Effector memory CD8-positive, alpha-beta T cell (primary cell): ENCODE measurements at regions not wholly inside any gene's neighbourhood (a gene's known extent, or its start where the extent isn't known, plus 50 kb on each side); places are given as distances from the start of the nearest gene placed in this dataset.
A peak's percentile ranks its signal among the peaks of the same experiment; 100 is the strongest.

Experiments
- ATAC-seq: fragments of 150-1000 bp; cut with Tn5 transposase; replicated peaks from 2 replicates; pipeline ENCODE4 v1.10.0; 2021; ENCODE audit warnings: mild to moderate bottlenecking, moderate library complexity
- DNase-seq, 3 experiments: peaks; one replicate each; pipeline ENCODE4 v3.0.0; 2021
- H3K27ac Mint-ChIP-seq, 2 donors: one replicate each; pipeline ENCODE4 v1.8.0; 2022; ENCODE audit warnings: mild to moderate bottlenecking in 2 of 2, mixed read lengths in 2 of 2, moderate library complexity in 2 of 2
- H3K27me3 Mint-ChIP-seq, 2 donors: one replicate each; pipeline ENCODE4 v1.8.0; 2022; ENCODE audit warnings: mixed read lengths in 2 of 2
- H3K36me3 Mint-ChIP-seq: one replicate; pipeline ENCODE4 v1.8.0; 2022; ENCODE audit warnings: mild to moderate bottlenecking, moderate library complexity, mixed read lengths; ENCODE audit not compliant: insufficient read depth
- H3K4me1 Mint-ChIP-seq, 2 donors: one replicate each; pipeline ENCODE4 v1.8.0; 2022; ENCODE audit warnings: low read depth in 2 of 2, mixed read lengths in 2 of 2
- H3K4me3 Mint-ChIP-seq, 2 donors: one replicate each; pipeline ENCODE4 v1.8.0; 2022; ENCODE audit warnings: mild to moderate bottlenecking in 2 of 2, mixed read lengths in 2 of 2, moderate library complexity in 2 of 2
- H3K9me3 Mint-ChIP-seq, 2 donors: one replicate each; pipeline ENCODE4 v1.8.0; 2022; ENCODE audit warnings: mixed read lengths in 2 of 2

DNA sequence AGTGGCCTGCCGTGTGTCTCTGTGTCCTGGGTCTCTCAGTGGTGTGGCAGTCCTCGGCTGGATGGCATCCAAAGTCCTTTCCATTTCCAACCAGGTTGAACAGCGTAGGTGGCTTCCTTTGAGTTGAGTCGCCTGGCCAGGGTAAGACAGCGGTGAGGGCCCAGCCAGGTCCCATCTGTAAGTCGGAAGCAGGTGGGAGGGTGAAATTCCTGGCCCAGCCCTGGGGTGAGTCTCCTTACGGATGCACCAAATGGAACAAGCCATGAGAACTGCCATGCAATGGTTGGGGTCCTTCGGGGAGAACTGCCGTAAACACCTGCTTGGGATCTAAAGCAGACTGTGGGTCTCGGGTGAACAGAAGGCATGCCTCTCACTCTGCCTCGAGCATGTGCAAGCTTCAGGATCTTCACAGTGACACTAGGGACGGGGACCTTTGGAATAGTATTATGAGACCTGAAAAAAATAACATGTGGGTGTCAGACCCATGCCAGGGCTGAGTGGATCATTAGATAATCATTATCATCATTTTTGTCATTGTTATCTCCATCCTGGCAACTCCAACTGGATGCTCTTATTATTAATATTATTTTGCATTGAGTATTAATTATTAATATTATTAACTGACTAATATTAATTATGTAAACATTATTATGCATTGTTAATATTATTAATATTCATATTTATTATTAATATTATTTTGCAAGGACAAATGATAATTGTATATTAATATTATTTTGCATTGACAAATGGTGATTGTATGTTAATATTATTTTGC, 57.7 kb upstream of the LINC01488 start:
- H3K4me3 Mint-ChIP-seq: no peak overlapping the region
- ATAC-seq (no peak), DNase-seq (no peak)
- no peaks in the 10 kb centered on the region for H3K36me3 Mint-ChIP-seq
- peaks cover 8 to 10% of the 10 kb centered on the region in 2 donors for H3K4me1 Mint-ChIP-seq
- H3K27ac Mint-ChIP-seq: no peak overlapping the region
- H3K9me3 Mint-ChIP-seq: peaks cover 0 to 6% of the 10 kb centered on the region in 2 donors
- peaks cover 0 to 25% of the 10 kb centered on the region in 2 donors for H3K27me3 Mint-ChIP-seq

DNA sequence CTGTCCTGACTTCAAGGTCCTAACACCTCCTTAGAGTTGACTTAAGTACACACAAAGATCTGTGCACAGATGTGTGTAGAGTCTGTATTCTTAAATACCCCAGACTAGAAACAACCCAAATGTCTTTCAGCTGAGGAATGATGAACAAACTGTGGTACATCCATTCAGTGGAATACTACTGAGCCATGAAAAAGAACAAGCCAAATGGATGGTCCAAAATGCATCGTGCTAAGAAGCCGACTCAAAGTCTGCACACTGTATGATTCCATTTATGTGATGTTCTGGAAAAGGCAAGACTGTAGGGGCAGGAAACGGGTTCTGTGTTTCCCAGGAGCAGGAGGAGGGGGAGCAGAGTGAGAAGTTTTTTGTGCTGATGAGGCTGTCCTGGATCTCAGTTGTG, 56.7 kb upstream of the LINC01488 start:
- ATAC-seq: no peak
- Mint-ChIP-seq H3K27ac (no peak overlapping the region), H3K36me3 (no peaks in the 10 kb centered on the region), H3K4me1 (peaks cover 8 to 10% of the 10 kb centered on the region in 2 donors), H3K9me3 (peaks cover 0 to 6% of the 10 kb centered on the region in 2 donors), H3K27me3 (peaks cover 0 to 35% of the 10 kb centered on the region in 2 donors), H3K4me3 (no peak overlapping the region)
- no peak for DNase-seq

DNA sequence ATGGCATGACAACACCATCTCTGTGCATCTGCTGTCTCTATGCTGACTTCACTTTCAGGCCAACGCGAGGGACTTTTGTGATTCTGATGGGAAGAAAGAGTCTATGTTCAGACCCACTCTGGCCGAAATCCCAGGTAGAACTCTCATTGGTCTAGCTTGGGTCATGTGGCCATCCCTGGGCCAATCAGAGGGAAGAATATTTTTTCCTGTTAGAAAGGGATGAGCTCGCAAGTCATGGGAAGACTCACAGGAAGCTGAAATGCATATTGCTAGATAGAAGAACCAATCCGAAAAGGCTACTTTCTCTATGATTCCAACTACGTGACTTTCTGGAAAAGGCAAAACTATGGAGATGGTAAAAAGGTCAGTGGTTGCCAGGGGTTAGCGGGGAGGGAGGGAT, 56.0 kb upstream of the LINC01488 start:
- Mint-ChIP-seq H3K4me3 (peak overlapping the region in 1 of 2 donors; percentile 39), H3K36me3 (no peaks in the 10 kb centered on the region), H3K9me3 (peaks cover 0 to 6% of the 10 kb centered on the region in 2 donors), H3K4me1 (peaks cover 8 to 10% of the 10 kb centered on the region in 2 donors), H3K27ac (peak overlapping the region in 1 of 2 donors; percentile 60), H3K27me3 (peaks cover 0 to 42% of the 10 kb centered on the region in 2 donors)
- no peak for ATAC-seq
- no peak for DNase-seq

DNA sequence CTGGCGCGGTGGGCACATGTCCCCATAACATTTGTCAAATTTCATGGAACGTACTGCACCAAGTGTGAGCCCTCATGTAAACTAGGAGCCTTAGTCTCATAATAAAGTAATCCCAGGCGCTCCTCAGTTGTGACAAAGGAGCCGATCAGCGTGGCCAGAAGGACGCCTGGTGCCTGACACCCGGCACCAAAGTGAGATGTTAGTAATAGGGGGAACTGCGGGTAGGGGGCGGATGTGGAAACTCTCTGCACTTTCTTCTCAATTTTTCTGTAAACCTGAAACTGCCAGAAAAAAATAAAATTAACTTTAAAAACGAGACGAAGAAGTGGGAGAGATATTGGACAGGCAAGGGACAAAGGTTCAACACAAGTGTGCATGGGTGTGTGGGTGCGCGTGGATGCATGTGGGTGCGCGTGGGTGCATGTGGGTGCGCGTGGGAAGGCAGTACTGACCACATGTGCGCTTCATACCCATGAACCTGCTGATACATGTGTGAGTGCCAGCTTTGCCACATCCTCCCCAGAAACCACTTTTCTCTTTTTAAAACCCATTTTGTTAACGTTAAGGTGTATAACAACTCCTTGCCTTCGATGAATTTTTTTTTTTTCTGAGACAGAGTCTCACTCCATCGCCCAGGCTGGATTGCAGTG, 55.4 kb upstream of the LINC01488 start:
- peak; percentile 54 for ATAC-seq
- DNase-seq: peak in 1 of 3 experiments; percentile 6
- H3K4me1 Mint-ChIP-seq: peaks cover 8 to 10% of the 10 kb centered on the region in 2 donors
- H3K9me3 Mint-ChIP-seq: peaks cover 0 to 6% of the 10 kb centered on the region in 2 donors
- H3K27me3 Mint-ChIP-seq: peaks cover 0 to 47% of the 10 kb centered on the region in 2 donors
- H3K36me3 Mint-ChIP-seq: no peaks in the 10 kb centered on the region
- H3K4me3 Mint-ChIP-seq: peak overlapping the region in 1 of 2 donors; percentile 39
- peak overlapping the region in 1 of 2 donors; percentile 60 for H3K27ac Mint-ChIP-seq

DNA sequence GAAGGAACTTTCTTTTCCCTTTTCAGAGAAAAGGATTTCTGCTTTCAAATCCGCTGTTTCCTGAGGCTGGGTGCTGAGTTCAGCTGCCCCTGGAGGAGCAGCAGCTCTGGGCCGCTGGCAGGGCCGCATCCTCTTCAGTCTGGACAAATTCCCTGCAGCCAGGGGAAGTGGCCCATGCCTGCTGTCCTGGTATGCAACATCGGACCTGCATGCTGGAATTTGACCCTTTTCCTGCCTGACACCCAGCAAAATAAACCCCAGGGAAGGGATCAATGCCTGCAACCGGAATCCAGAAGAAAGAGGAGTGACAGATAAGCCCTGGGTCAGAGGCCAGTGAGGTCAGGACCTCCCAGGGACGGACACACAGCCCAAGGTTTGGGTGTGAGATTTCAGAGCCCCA, 54.1 kb upstream of the LINC01488 start:
- DNase-seq (no peak), ATAC-seq (no peak)
- H3K27me3 Mint-ChIP-seq: peaks cover 4 to 60% of the 10 kb centered on the region in 2 donors
- no peak overlapping the region for H3K27ac Mint-ChIP-seq
- peaks cover 8 to 10% of the 10 kb centered on the region in 2 donors for H3K4me1 Mint-ChIP-seq
- H3K36me3 Mint-ChIP-seq: no peaks in the 10 kb centered on the region
- H3K4me3 Mint-ChIP-seq: no peak overlapping the region
- peaks cover 0 to 6% of the 10 kb centered on the region in 2 donors for H3K9me3 Mint-ChIP-seq

DNA sequence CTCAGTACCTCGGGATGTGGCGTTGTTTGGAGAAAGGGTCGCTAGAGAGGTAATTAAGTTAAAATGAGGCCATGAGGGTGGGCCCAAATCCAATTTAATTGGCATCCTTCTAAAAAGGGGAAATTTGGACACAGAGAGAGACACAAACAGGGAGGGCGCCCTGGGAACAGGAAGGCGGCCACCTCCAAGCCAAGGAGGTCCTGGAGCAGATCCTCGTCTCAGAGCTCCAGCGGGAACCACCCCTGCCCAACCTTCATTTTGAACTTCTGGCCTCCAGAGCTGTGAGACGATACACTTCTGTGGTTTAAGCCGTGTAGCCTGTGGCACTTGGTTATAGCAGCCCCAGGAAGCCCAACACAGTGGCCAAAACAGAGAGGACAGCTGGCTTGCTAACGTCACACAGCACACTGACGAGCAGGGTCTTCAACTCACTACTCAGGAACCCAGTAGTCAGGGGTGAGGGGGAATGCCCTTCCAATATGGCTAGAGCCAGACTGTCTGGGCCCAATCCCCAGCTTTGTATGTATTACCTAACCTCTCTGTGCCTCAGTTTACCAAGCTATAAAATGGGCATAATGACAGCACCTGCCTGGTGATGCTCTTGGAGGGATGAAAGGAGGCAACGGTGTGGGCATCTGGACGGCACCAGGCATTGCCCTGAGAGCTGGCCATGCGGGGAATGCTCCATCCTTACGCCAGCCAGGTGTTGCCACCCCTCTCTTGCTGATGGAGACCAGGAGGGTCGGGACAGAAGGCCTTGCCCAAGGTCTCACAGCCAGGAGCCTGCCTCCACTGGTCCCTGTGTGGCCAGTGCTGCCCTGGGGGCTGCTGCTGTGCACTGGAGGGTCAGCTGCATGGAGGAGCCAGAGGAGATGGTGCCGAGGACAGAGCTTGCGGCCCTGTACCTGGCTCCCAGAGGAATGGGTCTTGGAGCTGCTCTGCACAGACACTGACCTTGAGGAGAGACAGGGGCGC, 53.3 kb upstream of the LINC01488 start:
- Mint-ChIP-seq H3K27ac (no peak overlapping the region), H3K9me3 (peaks cover 0 to 6% of the 10 kb centered on the region in 2 donors), H3K27me3 (peaks cover 7 to 61% of the 10 kb centered on the region in 2 donors), H3K4me3 (no peak overlapping the region), H3K36me3 (no peaks in the 10 kb centered on the region), H3K4me1 (peaks cover 8 to 10% of the 10 kb centered on the region in 2 donors)
- DNase-seq (no peak), ATAC-seq (no peak)

DNA sequence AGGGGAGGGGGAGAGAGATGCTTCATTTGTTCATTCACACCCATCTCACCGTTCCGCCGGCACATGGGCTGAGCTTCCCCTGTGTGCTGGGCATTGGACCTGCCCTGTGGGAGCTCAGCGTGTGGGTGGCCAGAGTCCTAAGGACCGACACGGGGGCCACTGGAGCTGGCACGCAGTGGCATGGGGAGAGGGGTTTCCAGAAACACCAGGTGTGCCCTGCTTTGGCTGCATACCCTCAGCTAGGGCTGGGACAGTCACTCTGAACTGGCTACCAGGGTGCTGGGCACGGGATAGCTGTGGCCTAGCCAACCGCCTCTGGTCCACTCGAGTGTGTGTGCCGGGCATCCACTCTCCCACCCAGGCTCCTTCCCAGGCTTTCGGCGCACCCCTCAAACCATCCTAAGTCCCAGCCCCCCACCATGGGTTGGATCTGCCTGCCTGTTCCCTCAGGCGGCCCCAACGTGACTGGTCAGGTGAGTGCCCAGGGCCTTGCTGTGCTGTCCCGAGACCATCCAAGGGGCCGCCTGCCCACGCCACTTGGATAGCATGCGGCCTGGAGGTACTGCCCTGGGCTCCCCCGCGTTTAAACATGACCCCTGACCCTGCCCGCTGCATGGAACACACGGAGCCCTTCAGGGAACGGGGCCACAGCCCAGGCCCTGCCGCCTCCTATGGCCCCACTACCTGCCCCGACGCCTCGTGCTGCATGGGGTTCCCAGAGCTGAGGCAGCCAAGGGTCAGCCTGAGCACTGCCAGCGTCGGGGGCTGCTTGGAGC, 51.6 kb upstream of the LINC01488 start:
- Mint-ChIP-seq H3K9me3 (no peaks in the 10 kb centered on the region), H3K36me3 (no peaks in the 10 kb centered on the region), H3K27ac (no peak overlapping the region), H3K4me1 (peaks cover 8 to 10% of the 10 kb centered on the region in 2 donors), H3K27me3 (peaks cover 22 to 71% of the 10 kb centered on the region in 2 donors), H3K4me3 (no peak overlapping the region)
- ATAC-seq (no peak), DNase-seq (no peak)

DNA sequence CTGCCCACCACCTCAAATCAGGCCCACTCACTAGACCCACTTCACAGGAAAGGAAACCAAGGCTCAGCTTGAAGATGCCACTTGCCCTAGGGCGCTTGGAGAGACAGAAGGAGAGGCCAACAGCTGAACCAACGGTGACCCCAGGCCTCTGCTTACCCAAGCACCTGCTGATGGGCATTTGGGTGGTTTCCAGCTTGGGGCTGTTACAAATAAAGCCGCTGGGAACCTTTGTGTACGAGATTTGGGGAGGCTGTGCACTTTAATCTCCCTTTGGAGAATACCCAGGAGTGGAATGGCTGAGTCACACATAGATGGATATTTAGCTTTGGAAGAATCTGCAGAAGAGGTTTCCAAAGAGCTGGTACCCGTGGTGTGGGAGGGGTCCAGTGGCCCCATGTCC, 50.9 kb upstream of the LINC01488 start:
- DNase-seq: no peak

DNA sequence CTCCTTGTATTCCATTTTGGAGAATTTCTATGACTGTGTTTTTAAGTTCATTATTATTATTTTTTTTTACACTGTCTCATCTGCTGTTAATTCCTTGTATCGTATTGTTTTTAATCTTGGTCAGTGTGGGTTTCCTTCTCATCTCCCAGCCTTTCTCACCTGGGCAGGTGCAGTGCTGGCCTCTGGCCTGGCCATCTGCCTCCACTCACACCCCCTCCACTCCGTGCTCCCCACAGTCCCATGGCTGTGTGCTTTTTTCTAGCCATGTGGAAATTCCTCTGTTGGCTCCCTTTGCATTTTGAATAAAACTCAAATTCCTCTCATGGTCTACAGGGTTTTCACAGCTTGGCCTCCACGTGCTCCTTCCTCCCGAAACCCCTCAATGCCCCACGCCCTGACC, 50.3 kb upstream of the LINC01488 start:
- Mint-ChIP-seq H3K27me3 (peaks cover 24 to 84% of the 10 kb centered on the region in 2 donors), H3K4me1 (peaks cover under 1 to 1% of the 10 kb centered on the region in 2 donors), H3K36me3 (no peaks in the 10 kb centered on the region), H3K27ac (no peak overlapping the region), H3K9me3 (no peaks in the 10 kb centered on the region), H3K4me3 (no peak overlapping the region)
- DNase-seq (no peak), ATAC-seq (no peak)

More for the DNA sequence above, 50.9 kb upstream of the LINC01488 start:
- H3K36me3 Mint-ChIP-seq: no peaks in the 10 kb centered on the region
- H3K4me1 Mint-ChIP-seq: peaks cover 6 to 7% of the 10 kb centered on the region in 2 donors
- H3K9me3 Mint-ChIP-seq: no peaks in the 10 kb centered on the region
- H3K4me3 Mint-ChIP-seq: no peak overlapping the region
- peaks cover 24 to 78% of the 10 kb centered on the region in 2 donors for H3K27me3 Mint-ChIP-seq
- no peak overlapping the region for H3K27ac Mint-ChIP-seq
- ATAC-seq: no peak
